Keratinocyte (primary cell): ENCODE measurements at regions not wholly inside any gene's neighbourhood (a gene's known extent, or its start where the extent isn't known, plus 50 kb on each side); places are given as distances from the start of the nearest gene placed in this dataset.

Source experiments
- DNase-seq: peaks from one replicate; pipeline ENCODE4 v3.0.0-alpha.2; 2011; ENCODE audit warnings: low read depth, missing footprints, low spot score
- FAIRE-seq: peaks from 2 replicates; lab custom pipeline; 2011; peaks lifted over from hg19 to GRCh38; lab: Jason Lieb, UNC
- H2AFZ ChIP-seq: 2 replicates; pipeline ENCODE4 v1.6.0; 2012; ENCODE audit warnings: low read length, control low read depth, inconsistent platforms; ENCODE audit not compliant: control insufficient read depth
- H3K27ac ChIP-seq: 2 replicates; pipeline ENCODE4 v1.5.1; 2011; ENCODE audit warnings: low read length; ENCODE audit not compliant: control insufficient read depth, insufficient read depth
- H3K27me3 ChIP-seq: 3 replicates; pipeline ENCODE4 v1.6.0; 2011; ENCODE audit warnings: low read length; ENCODE audit not compliant: control insufficient read depth, insufficient read depth; ENCODE audit errors: extremely low read depth
- H3K36me3 ChIP-seq, 2 experiments: 2 replicates in 1 of 2; 3 replicates in 1 of 2; pipeline ENCODE4 v1.5.1; 2011; ENCODE audit warnings: low read length in 2 of 2, mild to moderate bottlenecking in 1 of 2; ENCODE audit not compliant: control insufficient read depth in 2 of 2, insufficient read depth in 2 of 2; ENCODE audit errors: extremely low read depth in 1 of 2
- H3K4me1 ChIP-seq: 3 replicates; pipeline ENCODE4 v1.5.1; 2011; ENCODE audit warnings: low read length; ENCODE audit not compliant: control insufficient read depth, insufficient read depth; ENCODE audit errors: extremely low read depth
- H3K4me2 ChIP-seq: 3 replicates; pipeline ENCODE4 v1.6.0; 2011; ENCODE audit warnings: low read depth, low read length; ENCODE audit not compliant: control insufficient read depth, insufficient read depth; ENCODE audit errors: extremely low read depth
- H3K4me3 ChIP-seq, 3 experiments: fragments of 200-600 bp in 1 of 3; sonication (generic) in 1 of 3; 2 replicates in 2 of 3; 3 replicates in 1 of 3; pipeline ENCODE4 v1.5.1; 2011 to 2016; ENCODE audit warnings: low read length in 3 of 3, mild to moderate bottlenecking in 3 of 3, control low read depth in 2 of 3, inconsistent platforms in 1 of 3, low read depth in 1 of 3, mixed read lengths in 1 of 3, mixed run types in 1 of 3, moderate library complexity in 1 of 3; ENCODE audit not compliant: control insufficient read depth in 2 of 3, insufficient read depth in 2 of 3; ENCODE audit errors: extremely low read depth in 1 of 3
- H3K79me2 ChIP-seq: 2 replicates; pipeline ENCODE4 v1.6.0; 2012; ENCODE audit warnings: low read length; ENCODE audit not compliant: control insufficient read depth, insufficient read depth
- H3K9ac ChIP-seq: 3 replicates; pipeline ENCODE4 v1.6.0; 2011; ENCODE audit warnings: low read length; ENCODE audit not compliant: control insufficient read depth, insufficient read depth; ENCODE audit errors: extremely low read depth
- H3K9me1 ChIP-seq: 3 replicates; pipeline ENCODE4 v1.6.0; 2011; ENCODE audit warnings: low read length; ENCODE audit not compliant: control insufficient read depth, insufficient read depth; ENCODE audit errors: extremely low read depth
- H3K9me3 ChIP-seq: 2 replicates; pipeline ENCODE4 v1.5.1; 2012; ENCODE audit warnings: low read depth, low read length; ENCODE audit not compliant: control insufficient read depth
- H4K20me1 ChIP-seq: 3 replicates; pipeline ENCODE4 v1.6.0; 2011; ENCODE audit warnings: low read length; ENCODE audit not compliant: control insufficient read depth, insufficient read depth; ENCODE audit errors: extremely low read depth
- EZH2 ChIP-seq: IDR thresholded peaks from one replicate; pipeline ENCODE4 v1.6.1; 2012; ENCODE audit warnings: inconsistent platforms, mild to moderate bottlenecking, low read length, moderate library complexity
- dilution Hi-C: fragments of 300-500 bp; cut with MboI; formaldehyde crosslinking; loops from one replicate; pipeline ENCODE4 v1.7.0; 2020; ENCODE audit warnings: low sequenced_read_pairs; ENCODE audit not compliant: extremely low pct_ligation_motif_present
- TF ChIP-seq, protein P1 (sequence below), 3 experiments: IDR thresholded peaks in 1 of 3; conservative IDR thresholded peaks in 1 of 3; optimal IDR thresholded peaks in 1 of 3; 2 replicates in 2 of 3; 3 replicates in 1 of 3; pipeline versions ENCODE3 to v1.5.1; 2011; ENCODE audit warnings: low read length in 3 of 3, mild to moderate bottlenecking in 3 of 3, moderate library complexity in 2 of 3, control low read depth in 1 of 3, inconsistent platforms in 1 of 3; ENCODE audit not compliant: insufficient read depth in 2 of 3; ENCODE audit errors: extremely low read depth in 1 of 3

DNA sequence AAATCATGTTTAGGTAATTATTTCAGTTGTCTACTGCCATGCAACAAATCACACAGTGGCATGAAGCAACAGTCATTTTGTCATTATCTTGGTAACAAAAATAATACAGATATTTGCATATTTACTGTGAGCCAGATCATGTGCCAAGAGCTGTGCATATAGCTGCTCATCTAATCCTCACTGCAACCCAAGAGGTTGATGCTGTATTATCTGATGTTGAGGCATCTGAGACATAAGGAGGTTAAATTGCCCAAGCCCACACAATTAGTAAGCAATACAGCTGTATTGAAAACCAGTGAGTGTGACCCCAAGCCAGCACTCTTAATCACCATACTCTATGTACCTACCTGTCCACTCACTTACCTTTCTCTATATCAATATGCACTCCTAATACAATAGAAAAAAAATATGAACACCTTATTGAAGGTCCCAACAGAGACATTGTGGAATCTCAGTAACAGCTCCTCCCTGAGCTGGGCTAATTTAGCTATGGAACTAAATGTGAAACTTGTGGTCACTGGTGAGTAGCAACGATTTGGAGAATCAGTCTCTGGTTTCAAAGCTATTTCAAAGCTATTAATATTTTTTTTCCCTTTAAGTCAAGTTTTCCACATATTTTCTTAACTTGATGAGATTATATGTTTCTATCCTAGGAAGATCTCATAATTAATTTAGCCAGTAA, 185.2 kb downstream of the KLF12 start:
- dilution Hi-C loops, result no loop called here
- FAIRE-seq, result no peak

DNA sequence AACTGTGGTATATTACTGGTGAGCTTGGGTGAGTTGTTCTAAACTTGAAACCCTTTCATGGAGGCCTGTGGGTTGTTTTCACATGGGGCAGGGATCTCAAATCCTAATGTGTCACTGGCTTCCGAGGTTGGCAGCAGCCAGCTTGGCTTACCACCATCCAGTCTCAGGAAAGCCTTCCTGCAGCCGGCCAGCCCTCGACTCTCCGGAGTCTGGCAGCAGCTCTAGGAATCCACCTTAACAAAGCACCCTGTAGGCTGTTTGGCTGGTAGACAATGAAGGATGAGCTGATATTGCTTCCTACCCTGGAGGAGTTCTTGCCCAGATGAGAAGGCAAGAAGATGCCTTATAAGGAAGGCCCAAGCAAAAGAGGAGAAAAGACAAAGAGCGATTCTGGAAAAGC, 188.3 kb downstream of the KLF12 start:
- Histone ChIP-seq H3K9ac (no peak overlapping the region), H3K27ac (no peak overlapping the region)

More for the DNA sequence above, 185.2 kb downstream of the KLF12 start:
- Histone ChIP-seq H3K27me3 (no peaks in the 10 kb centered on the region), H3K9me3 (no peaks in the 10 kb centered on the region), H3K4me1 (peaks cover 3% of the 10 kb centered on the region), H3K4me2 (no peak overlapping the region), H3K4me3 (no peak overlapping the region), H4K20me1 (no peaks in the 10 kb centered on the region), H2AFZ (no peak overlapping the region), H3K79me2 (no peaks in the 10 kb centered on the region), H3K27ac (no peak overlapping the region), H3K9me1 (no peaks in the 10 kb centered on the region), H3K9ac (no peak overlapping the region), H3K36me3 (no peaks in the 10 kb centered on the region)
- no peak for DNase-seq
- TF ChIP-seq EZH2, result no peak
- TF ChIP-seq, protein P1, sequence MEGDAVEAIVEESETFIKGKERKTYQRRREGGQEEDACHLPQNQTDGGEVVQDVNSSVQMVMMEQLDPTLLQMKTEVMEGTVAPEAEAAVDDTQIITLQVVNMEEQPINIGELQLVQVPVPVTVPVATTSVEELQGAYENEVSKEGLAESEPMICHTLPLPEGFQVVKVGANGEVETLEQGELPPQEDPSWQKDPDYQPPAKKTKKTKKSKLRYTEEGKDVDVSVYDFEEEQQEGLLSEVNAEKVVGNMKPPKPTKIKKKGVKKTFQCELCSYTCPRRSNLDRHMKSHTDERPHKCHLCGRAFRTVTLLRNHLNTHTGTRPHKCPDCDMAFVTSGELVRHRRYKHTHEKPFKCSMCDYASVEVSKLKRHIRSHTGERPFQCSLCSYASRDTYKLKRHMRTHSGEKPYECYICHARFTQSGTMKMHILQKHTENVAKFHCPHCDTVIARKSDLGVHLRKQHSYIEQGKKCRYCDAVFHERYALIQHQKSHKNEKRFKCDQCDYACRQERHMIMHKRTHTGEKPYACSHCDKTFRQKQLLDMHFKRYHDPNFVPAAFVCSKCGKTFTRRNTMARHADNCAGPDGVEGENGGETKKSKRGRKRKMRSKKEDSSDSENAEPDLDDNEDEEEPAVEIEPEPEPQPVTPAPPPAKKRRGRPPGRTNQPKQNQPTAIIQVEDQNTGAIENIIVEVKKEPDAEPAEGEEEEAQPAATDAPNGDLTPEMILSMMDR (optimal IDR thresholded peaks at IDR 0.05 in 1 of 3, IDR thresholded peaks at IDR 0.05 in 1 of 3, conservative IDR thresholded peaks at IDR 0.05 in 1 of 3; ENCODE audit: extremely low read depth in 1 of 3, insufficient read depth in 2 of 3, low read length in 3 of 3), result no peak

More for the DNA sequence above, 188.3 kb downstream of the KLF12 start:
- dilution Hi-C loops, result no loop called here
- Histone ChIP-seq H3K4me3 (no peak overlapping the region), H4K20me1 (no peaks in the 10 kb centered on the region), H3K4me1 (peaks cover 3% of the 10 kb centered on the region), H3K27me3 (no peaks in the 10 kb centered on the region), H3K9me3 (no peaks in the 10 kb centered on the region), H3K9me1 (no peaks in the 10 kb centered on the region), H3K36me3 (no peaks in the 10 kb centered on the region), H3K4me2 (peak overlapping the region; percentile 27), H2AFZ (peak overlapping the region; percentile 44), H3K79me2 (no peaks in the 10 kb centered on the region)
- TF ChIP-seq EZH2, result no peak
- TF ChIP-seq, protein P1 (optimal IDR thresholded peaks at IDR 0.05 in 1 of 3, IDR thresholded peaks at IDR 0.05 in 1 of 3, conservative IDR thresholded peaks at IDR 0.05 in 1 of 3; ENCODE audit: extremely low read depth in 1 of 3, insufficient read depth in 2 of 3, low read length in 3 of 3), result no peak
- DNase-seq (no peak), FAIRE-seq (peak; percentile 67)
